HG03378 (cell line): ENCODE measurements at regions not wholly inside any gene's neighbourhood (a gene's known extent, or its start where the extent isn't known, plus 50 kb on each side); places are given as distances from the start of the nearest gene placed in this dataset.

Experiments used
- ATAC-seq: cut with Tn5 transposase; IDR thresholded peaks from one replicate; pipeline ENCODE4 v1.9.1; 2021; ENCODE audit warnings: mild to moderate bottlenecking, moderate library complexity; ENCODE audit not compliant: unreplicated experiment

- no peak for ATAC-seq
Measured at GRCh38 chr4:134027931-134028330, 173.7 kb downstream of the PABPC4L start.

GRCh38 chr4:134024251-134024650 lies 177.3 kb downstream of the PABPC4L start:
- no peak for ATAC-seq

GRCh38 chr4:134019657-134020056 lies 181.9 kb downstream of the PABPC4L start:
- ATAC-seq, result no peak

DNA sequence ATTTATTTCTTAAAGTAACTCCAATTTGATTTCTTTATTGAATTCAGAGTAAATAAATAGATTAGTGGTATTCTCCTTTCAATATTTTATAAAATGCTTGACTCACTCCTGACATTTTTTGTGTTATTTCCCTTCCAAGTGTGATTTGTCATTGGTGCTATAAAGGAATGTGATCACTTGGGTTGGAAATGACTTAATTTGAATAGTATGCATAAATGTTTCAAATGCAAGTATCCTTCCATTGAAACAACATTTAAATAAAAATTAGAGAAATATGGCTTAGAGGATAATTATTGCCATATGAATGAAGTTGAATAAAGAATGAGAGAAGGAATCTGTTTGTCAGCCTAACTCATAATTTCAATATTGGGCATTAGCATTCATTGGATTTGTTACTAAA lies 182.7 kb downstream of the PABPC4L start:
- ATAC-seq, result no peak

DNA sequence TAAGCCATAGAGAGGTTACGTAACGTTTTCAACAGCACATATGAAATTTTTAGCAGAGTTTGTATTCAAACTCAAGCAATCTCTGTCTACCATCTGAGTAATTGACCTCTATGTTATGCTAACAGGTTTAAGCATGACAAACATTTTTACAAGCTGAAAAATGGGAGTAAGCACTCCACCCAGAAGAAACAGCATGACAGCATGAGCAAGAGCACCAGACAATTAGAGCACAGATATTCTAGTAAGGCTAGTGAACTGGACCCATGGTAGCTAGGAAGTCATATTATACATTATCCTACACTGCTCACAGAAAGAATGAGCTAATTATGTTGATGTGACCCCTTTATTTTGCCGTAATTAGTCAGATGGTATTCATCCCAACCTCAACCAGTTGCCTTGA lies 200.5 kb downstream of the PABPC4L start:
- no peak for ATAC-seq

DNA sequence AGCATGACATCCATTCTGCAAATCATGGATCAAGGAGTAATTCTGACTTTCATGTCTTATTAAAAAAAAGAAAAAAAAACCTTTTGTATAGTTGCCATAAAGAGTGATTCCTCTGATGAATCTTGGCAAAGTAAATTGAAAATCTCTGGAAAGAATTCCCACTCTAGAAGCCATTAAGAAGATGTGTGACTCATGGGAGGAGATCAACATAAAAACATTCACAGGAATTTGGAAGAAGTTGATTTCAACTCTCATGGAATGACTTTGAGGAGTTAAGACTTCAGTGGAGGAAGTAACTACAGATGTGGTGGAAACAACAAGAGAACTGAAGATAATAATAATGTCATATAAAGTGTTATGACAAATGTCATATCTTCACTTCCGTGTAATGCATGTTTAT lies 204.2 kb downstream of the PABPC4L start:
- ATAC-seq, result no peak

GRCh38 chr4:133996431-133997121 lies 205.0 kb downstream of the PABPC4L start:
- no peak for ATAC-seq

DNA sequence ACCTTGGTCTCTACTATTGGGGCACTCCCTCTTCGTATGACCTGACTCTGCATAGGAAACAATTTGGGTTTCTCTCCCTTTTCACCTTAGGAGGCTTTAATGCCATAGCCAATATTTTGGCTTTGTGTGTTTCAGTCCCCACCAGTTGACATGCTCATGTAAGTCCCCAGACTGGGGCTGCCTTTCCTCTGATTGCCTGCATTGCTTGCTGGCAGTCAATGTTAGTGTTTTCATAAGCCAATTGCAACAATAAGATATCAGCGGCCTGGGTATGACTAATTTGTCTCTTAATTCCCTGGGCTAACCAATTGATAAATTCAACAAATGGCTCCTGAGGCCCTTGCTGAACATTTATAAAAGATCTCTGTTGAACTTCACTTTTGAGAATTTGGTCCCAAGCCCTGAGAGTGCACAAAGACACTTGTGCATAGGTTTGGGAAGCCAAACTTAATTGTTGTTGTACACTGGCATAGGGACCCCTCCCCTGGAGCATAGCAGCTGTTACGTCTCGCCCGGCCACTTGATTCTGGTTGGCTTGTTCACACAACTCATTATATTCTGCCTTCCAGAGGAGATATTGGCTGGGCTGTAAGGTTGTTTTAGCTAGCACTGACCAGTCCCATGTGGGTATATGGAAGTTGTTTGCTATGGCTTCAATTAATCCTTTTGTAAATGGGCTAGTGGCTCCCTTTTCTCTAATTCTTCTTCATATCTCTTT lies 206.2 kb downstream of the PABPC4L start:
- ATAC-seq, result no peak

DNA sequence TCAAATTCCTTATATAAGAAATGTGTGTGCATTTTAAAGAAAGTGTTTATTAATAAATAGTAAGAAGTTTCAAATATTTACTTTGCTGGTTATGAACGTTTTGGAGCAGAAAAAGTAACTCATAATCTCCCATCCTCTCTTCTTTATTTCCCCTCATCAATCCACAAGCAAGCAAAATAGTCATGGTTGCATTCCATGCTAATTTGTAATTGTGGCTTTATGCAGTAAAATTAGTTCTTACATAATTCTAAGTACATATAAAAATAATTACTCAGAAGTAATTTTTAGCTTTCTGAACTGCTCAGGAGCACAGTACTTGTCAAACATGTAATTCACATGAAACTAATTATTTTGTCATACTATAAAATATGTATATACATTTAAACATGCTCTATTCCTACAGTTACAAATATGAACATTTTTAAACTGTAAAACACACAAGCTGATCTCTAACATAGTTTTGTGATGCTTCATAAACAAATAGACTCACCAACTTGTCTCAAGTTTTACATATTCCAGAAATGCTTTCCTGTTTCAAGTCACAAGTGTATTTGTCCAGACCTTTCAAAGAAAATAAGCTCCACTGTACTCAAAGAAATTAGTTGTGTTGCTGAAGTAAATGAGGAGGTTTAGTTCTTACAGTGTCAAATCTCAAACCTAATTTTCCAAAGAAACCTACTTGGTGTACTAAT lies 218.9 kb downstream of the PABPC4L start:
- no peak for ATAC-seq

DNA sequence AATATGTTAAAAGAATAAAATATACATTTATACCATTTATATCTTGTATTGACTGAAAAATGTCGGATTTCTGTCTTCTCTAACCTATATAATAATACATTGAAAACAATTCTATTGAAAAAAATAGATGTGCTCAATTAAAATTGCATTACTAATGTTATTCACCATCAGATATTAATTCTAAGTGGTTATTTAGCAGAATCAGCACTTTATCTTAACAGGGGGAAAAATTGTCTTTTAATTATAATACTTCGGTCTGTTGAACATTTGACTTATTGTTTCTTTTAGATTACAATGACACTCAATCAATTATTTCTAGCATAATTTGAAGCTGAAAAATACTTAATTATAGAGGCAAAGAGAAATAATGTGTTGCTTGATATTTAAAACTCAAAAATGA lies 220.3 kb downstream of the PABPC4L start:
- no peak for ATAC-seq

DNA sequence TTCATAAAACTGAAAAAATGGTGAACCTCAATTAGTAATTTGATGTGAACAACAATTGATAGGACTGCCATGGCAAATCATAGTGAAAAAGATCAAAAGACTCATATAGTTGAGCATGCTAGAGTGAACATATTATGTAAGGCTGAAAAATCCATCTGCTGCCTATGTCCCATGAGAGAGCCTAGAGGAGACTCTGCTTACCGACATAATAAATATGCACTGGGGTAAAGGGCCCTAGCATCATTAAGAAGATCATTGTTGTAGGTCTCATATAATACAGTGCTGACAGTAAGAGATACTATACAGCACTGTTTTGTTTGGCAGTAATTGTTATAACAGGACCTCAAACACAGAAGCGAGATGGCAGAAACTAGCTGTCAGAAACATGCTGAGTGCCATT lies 229.0 kb downstream of the PABPC4L start:
- no peak for ATAC-seq

DNA sequence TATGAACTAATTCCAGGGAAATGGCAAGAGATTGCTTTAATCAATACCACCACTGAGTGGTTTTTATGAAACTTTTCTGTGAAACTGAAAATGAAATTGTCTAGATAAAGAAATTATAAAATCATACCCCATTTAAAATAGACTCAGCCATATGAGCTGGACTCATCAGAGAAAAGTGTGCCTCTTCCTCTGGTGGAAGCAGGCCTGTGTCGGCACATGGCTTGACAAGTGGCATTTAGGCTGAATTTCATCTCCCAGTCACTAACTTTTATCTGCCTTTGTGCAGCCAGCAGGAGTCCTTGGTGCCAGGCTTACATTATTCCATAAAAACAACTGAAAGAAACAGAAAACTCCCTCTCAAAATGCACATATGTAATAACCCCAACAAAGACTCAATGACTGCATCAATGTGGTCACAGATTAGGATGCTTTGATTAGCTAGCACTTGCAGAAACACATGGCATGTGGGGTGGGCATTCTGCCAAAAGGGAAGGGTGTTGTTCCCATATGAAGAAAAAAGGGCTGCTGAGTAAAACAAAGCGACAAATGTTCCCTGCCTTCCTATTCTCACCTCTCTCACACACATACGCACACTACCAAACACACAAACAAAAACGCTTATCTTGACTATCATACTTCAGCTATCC lies 232.3 kb downstream of the PABPC4L start:
- no peak for ATAC-seq

- no peak for ATAC-seq
Measured at GRCh38 chr4:133968174-133968573, 233.4 kb downstream of the PABPC4L start.

DNA sequence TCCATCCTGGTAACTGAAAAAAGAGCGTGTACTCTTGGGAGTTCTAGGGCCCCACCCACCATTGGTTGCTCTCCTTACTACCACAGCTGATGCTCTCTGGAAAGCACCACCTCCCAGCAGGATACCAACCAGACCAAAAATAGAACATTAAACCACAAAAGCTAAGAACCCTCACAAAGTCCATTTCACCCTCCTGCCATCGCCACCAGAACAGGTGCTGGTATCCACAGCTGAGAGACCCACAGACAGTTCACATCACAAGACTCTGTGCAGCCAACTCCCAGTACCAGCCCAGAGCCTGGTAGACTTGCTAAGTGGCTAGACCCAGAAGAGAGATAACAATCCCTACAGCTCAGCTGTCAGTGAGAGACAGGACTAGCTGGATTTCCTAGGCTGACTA lies 240.6 kb downstream of the PABPC4L start:
- no peak for ATAC-seq

DNA sequence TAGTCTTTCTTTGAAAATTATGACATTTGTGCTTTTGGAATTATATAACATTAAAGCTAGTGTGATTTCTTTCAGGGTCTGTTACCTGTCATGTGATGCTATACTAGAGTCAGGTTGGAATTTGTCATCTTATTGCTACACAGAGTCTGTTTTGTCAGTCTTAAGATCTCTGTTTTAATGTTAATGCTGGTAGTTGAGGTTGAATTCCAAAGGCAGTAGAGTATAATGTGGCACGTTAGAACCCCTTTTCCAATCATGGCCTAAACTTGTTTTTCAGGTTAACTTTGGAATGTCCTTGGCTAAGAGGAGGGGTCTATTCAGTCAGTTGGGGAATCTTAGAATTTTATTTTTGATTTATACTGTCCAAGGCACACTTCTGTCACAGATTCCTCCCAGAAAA lies 258.5 kb downstream of the PABPC4L start:
- no peak for ATAC-seq

GRCh38 chr4:133938061-133938460 lies 263.5 kb downstream of the PABPC4L start:
- no peak for ATAC-seq

DNA sequence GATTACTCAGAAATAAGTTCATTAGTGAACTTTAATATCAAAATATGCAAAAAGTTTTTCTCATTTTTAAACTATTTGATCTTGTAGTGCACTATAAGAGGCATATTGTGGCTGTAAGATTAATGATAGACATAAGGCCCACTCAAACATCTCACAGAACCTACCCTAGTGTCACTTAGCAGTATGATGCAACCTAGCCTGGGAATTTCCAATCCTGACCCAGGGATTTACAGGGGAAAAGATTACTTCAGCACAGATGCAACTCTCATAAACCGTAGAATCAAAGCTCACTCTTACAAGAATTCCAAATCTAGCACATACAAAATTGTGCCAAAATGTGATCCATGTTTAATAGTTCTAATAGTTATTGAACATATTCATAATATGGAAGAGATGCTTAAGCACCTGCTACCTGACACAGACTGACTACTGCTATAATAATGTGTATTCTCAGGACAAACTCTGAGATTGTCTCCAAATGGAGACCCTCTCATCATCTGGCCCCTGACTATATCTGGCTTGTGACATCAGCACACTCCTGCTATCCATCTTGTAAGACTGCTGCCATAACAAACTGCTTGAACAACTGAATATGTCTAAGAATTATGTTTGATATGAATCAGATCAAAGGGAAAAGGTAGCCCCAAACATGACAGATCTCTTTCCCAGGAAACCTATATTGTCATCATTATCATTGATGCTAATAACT lies 271.9 kb downstream of the PABPC4L start:
- no peak for ATAC-seq

DNA sequence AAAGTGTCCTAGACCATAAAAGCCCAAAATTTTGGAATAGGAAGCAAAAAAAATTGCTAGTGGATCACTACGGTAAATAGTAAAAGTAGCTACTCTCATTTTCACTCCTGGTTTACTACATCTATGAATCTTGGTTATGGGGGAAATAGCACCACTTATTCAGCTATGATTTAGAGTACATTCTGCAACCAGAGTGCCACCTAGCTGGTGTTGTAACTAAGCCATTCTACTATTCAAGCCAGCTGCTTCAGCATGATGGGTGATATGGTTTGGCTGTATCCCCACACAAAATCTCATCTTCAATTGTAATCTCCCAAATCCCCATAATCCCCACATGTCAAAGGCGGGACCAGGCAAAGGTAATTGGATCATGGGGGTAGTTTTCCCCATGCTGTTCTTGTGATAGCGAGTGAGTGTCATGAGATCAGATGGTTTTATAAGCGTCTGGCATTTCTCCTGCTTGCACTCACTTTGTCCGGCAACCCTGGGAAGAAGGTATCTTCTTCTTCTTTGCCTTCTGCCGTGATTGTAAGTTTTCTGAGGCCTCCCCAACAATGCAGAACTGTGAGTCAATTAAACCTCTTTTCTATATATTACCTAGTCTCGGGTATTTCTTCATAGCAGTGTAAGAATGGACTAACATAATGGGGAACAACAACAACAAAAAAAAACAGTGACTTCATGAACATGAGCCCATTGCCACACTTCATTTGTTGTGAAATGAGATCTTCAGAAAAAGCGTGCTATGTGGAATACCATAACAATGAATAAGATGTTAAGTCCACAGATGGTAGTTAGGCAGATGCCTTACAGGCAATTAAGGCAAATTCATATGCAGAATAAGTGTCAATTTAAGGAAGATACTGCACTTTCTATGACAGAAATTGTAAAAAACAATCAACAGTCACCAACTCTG lies 280.1 kb downstream of the PABPC4L start:
- no peak for ATAC-seq

GRCh38 chr4:133920236-133920635 lies 281.4 kb downstream of the PABPC4L start:
- ATAC-seq, result no peak

- no peak for ATAC-seq
Measured at GRCh38 chr4:133910165-133910564, 291.4 kb downstream of the PABPC4L start.
